ENCODE measurements at regions not wholly inside any gene's neighbourhood (a gene's known extent, or its start where the extent isn't known, plus 50 kb on each side); places are given as distances from the start of the nearest gene placed in this dataset.

DNA sequence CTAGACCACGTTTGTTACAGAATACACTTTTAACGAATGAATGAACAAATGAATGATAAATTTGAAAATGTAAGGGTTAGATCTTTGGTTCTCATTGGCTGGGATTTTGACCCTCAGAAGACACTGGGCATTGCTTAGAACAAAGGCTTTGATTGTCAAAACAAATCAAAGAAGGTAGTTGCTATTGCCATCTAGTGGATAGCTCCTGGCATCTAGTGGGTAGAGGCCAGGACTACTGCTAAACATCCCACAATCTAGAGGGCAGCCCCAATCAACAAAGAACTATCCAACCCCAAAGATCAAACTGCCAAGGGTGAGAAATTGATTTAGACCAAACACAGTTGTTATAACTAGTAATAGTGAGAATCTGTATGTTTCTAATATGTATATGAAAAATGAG, 552.3 kb downstream of the KCNJ3 start:
- DNase-seq, result no peak

GRCh38 chr2:155240176-155240575, 541.7 kb downstream of the KCNJ3 start:
- DNase-seq, result no peak

GRCh38 chr2:155235710-155236109, 537.2 kb downstream of the KCNJ3 start:
- DNase-seq, result no peak

- DNase-seq, result no peak
These were observed 525.4 kb downstream of the KCNJ3 start for GRCh38 chr2:155223781-155224406.

DNA sequence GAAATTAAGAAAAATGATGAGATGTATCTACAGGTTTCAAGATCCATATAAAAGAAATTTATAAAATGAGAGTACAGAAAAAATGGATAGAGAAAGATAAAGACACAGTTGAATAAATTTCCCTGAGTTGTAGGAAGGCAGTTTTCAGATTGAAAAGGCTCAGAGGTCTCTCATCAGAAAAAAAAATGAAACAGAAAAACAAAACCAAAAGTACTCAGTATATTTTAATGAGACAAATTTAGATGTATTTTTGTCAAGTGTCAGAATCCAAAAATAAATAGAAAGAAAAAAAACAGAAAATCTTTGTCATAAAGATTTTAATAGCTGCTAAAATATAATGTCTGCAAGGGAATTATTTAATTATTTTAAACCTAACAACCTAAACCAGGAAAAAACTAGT, 520.5 kb downstream of the KCNJ3 start:
- no peak for DNase-seq

- no peak for DNase-seq
These were observed 519.9 kb downstream of the KCNJ3 start for GRCh38 chr2:155218292-155218924.

GRCh38 chr2:155215037-155215707, 516.7 kb downstream of the KCNJ3 start:
- DNase-seq, result no peak

GRCh38 chr2:155209696-155210450, 511.4 kb downstream of the KCNJ3 start:
- DNase-seq, result no peak

DNA sequence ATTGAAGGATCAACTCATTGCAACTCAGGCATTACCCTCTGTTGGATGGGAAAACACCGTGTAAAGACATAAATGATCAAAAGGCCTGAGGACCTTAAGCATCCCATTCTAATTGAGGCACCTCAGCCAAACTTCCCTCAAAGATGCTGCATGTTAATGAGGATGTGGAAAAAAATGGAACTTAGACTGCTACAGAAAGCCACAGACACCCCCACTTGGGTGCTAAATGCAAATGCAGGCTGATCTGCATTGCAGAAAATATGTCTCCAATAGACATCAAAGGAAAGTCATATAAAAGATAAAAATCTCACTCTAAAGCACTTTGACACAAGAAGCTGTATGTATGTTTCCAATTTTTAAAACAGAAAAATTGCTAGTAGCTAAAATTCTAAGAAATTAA, 504.7 kb downstream of the KCNJ3 start:
- no peak for DNase-seq

DNA sequence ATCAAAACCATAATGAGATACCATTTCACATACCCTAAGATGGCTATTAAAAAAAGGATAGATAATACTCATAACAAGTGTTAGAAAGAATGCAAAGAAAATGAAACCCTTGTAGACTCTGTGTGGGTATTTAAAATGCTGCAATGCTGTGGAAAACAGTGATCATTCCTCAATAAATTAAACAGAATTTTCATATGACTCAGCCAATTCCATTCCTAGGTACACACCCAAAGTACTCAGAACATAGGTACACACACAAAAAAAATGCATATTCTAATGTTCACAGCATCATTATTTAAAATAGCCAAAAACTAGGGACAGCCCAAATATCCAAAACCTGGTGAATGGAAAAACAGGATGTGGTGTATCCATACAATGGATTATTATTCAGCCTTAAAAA, 502.3 kb downstream of the KCNJ3 start:
- no peak for DNase-seq

DNA sequence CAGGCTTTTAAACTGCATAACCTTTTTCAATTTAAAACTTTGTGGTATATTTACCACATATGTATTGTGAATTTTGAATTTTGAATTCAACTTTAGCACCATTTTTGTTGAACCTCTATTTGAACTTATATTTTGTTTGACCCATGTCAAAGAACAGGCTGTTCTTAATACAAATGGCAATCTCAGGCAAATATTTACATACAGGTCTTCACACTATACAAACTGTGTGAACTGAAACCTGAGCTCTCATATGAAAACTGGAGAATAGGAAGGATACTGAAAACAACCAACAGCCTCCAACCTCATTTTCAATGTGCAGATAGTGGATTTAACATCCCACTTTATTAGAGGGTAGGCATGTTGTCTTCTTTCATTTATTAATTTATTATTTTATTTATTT, 491.8 kb downstream of the KCNJ3 start:
- no peak for DNase-seq

DNA sequence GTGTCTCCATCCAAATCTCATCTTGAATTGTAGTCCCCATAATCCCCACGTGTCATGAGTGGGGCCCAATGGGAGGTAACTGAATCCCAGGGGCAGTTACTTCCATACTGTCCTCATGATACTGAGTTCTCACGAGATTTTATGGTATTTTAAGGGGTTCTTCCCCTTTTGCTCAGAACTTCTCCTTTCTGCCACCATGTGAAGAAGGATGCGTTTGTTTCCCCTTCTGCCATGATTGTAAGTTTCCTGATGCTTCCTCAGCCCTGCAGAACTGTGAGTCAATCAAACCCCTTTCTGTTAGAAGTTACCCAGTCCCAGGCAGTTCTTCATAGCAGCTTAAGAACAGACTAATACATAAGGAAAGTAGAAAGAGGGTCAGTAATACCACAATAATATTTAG, 480.4 kb downstream of the KCNJ3 start:
- no peak for DNase-seq

- no peak for DNase-seq
These were observed 477.9 kb downstream of the KCNJ3 start for GRCh38 chr2:155176345-155176744.

- no peak for DNase-seq
These were observed 470.8 kb downstream of the KCNJ3 start for GRCh38 chr2:155169317-155169716.

GRCh38 chr2:155162494-155162893, 464.0 kb downstream of the KCNJ3 start:
- no peak for DNase-seq

GRCh38 chr2:155161314-155161713, 462.8 kb downstream of the KCNJ3 start:
- DNase-seq, result no peak

DNA sequence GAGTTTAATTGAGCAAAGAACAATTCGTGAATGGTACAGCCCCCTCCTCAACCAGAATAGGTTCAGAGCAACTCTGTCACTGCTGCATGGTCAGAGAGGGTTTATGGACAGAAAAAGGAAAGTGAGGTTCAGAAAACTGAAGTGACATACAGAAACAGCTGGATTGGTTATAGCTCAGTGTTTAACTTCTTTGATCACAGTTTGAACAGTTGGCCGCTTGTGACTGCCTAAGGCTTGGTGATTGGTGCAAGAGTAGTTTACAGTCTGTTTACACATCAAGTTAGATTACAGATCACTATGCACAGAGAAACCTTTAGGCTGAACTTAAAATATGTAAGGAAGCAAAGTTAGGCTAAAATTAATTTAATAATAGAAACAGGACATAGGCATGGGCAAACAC, 459.2 kb downstream of the KCNJ3 start:
- no peak for DNase-seq

- DNase-seq, result no peak
These were observed 458.6 kb downstream of the KCNJ3 start for GRCh38 chr2:155157065-155157464.

- DNase-seq, result no peak
These were observed 453.4 kb downstream of the KCNJ3 start for GRCh38 chr2:155151945-155152344.

GRCh38 chr2:155151472-155151871, 453.0 kb downstream of the KCNJ3 start:
- no peak for DNase-seq

DNA sequence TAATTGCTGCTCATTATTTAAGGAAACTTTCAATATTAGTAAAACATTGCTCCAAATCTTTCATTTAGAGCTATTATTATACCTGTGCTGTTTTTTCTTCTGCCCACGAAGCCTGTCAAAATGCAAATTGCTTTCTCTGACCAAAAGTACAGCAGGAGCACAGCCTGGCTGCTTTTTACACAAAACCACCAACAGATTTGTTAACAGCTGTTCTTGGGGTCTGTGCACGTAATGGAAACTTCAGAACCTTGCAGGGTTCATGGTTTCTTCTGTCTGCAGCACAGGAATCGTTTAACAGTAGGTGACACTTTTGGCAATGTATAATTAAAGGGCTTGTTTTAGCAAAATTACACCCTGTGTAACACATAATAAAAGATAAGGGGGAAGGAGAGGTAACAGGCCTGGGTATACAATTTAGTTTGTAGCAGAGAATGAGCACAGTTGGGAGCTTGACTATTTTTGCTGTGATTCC, 447.3 kb downstream of the KCNJ3 start:
- DNase-seq, result no peak

DNA sequence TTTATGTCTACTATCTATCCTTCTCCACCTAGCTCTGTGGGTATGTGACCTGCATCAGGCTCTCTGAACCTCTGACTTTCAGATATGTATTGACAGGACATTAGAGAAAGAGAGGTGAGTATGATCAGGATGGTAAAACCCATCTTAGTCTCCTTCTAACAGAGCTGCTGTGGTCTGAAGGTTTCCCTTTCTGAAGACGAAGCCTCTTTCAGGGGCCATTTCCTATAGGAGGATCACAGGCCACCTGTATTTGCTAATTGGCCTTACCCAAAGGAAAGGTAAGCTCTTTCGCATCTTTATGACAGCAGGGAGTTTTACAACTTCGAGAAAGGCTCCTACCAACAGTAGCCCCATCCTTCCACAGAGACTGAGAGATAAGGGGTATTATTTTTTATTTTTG, 442.9 kb downstream of the KCNJ3 start:
- DNase-seq, result no peak

DNA sequence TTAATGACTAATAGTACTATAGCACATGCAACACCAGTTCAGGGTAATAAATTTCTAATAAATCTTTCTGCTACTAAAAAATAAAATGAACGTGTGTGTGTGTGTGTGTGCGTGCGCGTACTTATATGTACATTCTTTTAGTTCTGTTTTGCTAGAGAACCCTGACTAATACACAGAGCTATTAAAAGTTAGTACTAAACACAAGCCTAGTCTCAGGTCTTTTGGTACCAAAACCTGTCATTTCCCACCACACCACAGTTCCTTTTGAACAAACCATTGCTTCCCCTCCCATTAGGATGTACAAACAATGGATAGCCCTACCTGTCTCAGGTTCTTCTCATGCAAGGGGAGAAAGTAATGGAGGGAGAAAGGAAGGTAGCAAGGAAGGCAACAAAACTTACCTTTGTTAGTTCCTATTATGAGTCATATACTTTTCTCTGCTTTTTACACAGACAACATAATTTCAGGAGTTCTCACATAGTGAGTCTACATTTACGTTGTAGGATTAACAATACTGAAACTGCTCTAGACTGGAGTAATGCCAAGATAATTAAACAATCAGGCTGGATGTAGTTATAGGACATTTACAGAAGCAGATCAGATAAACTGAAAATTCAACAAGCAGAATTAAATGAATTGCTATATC, 427.2 kb downstream of the KCNJ3 start:
- DNase-seq, result no peak

All from right forelimb (tissue), 1 donor.